Right hindlimb (tissue), 1 donor: ENCODE measurements at regions not wholly inside any gene's neighbourhood (a gene's known extent, or its start where the extent isn't known, plus 50 kb on each side); places are given as distances from the start of the nearest gene placed in this dataset.

Experiments used
- DNase-seq: peaks from one replicate; pipeline ENCODE4 v3.0.0-alpha.2; 2018

DNA sequence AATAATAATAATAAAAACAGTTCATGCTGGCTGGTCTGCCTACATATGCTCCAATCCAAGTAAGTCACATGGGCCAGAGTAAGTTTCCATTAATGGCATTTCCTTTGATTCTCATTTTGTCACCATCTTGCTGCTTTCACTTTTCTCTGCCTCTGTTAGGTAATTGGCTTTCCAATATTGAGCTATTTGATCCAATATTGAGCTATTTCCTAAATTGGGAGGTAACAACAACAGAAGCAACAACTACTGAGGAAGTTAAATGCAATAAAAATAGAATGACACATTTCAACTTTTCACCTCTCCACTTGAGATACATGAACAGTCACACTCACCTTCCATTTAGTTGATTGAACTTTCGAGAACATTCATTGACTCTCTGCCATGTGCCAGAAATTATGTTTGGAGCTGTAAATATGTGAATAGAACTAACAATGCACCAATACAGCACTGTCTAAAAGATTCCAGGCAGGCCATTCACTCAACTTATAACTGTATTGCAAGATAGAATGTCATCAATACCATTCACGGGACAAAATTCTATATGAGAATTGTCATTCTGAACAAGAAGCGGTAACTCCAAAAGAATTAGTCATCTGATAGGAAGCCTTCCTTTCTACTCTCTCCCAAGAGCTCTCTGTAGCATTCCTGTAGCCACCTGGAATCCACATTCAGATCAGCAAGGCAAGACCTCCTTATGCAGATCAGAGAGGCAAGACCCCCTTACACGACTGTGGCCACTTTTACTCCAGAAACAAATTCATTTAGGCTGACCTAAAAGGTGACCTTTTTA, 136.4 kb downstream of the PHLDA1 start:
- no peak for DNase-seq

DNA sequence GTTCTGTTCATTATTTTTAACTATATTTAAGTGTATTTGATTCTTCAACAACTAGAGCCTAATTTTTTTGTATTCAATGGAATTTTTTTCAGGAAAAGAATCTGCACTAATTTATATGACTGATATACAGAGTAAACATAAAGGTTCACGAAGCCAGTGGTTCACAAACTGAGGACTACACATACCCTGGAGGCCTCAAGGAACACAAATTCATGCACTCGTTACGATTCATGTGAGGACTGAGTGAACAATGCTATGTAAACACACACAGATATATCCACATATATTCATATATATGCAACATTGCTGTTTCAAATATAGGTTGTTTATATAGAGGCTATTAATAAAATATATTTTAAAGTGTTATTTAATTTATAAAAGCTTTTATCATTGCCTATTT, 137.8 kb downstream of the PHLDA1 start:
- no peak for DNase-seq

DNA sequence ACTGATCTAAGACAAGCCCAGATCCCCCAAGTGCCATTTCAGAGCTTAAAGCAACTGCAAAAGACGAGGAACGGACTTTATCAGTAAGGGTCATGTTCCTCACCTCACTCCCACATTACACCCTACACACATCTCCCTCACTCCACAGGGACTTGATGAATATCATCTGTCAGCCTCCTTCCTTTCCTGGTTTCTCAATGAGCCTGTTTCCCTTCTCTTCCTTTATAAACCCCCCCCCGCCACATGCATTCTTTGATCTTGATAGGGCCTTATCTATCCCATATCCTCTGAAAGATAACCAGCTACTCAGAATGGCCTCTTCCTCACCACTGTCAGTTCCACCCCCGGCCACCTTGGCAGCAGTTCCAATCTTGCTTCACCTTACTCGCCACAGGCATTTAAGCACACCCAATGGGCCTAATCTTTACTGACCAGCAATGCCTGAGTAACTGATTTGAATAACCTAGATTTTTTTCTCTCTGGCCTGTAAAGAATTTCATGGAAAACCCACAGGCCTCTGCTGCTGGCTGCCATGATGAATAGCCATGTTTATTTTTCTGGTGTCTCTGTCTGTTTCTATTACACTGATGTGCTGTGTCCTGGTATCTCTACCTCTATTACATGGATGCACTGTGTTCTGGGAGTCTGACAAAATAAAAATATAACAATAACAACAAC, 138.7 kb downstream of the PHLDA1 start:
- DNase-seq = no peak

DNA sequence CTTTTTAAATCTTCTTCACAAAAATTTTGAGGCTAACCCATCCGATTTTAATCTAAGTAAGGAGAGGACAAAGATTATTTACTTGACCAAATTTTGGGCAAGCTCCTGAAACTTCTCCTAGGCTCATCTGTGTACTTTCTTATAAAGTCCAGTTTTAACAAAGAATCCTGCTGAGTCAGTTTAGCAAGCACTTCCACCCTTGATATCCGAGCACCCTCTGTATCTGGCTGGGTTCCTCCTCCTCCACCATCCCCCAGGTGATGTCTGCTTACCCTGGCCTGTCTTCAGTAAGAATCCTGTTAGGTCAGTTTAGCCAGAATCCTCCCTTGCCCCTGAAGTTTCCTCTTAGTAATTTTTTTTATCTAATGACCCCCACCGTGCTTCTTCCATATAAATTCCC, 140.5 kb downstream of the PHLDA1 start:
- DNase-seq = no peak

DNA sequence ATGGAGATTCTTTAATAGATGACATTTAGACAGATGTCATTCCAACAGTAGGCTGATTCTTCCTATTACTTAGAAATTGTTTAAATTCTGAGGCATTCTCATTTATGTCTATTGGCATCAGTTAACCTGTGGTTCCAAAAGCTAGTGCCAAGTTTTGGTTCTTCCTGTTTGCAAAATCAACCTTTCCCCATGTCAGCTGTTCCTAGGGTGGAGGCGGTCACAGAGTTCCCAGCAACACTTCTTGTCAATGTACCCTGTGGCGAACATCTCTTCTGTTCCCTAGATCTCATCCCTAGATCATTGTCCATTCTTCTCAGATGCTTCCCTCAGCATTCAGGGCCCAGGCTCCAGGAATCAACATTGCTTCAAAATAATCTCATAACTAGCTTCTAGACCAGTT, 140.9 kb downstream of the PHLDA1 start:
- DNase-seq = no peak

DNA sequence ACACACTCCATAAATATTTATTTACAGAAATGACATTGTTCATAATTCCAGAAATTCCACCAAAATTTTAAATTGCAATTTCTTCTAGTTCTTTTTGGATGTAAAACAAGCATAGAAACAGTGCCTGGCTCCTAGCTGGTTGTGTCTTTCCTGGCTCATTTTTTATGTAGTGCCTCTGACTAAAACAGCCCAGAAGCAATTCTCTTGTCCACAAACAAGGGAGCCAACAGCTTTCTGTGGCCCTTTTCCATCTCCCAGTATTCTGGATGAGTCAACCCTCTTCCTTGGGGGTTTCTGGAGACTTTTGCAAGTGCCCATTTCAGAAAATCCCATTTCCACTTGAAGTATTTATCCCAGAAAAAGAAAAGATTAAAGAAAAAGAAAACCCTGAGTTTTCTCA, 141.4 kb downstream of the PHLDA1 start:
- no peak for DNase-seq

DNA sequence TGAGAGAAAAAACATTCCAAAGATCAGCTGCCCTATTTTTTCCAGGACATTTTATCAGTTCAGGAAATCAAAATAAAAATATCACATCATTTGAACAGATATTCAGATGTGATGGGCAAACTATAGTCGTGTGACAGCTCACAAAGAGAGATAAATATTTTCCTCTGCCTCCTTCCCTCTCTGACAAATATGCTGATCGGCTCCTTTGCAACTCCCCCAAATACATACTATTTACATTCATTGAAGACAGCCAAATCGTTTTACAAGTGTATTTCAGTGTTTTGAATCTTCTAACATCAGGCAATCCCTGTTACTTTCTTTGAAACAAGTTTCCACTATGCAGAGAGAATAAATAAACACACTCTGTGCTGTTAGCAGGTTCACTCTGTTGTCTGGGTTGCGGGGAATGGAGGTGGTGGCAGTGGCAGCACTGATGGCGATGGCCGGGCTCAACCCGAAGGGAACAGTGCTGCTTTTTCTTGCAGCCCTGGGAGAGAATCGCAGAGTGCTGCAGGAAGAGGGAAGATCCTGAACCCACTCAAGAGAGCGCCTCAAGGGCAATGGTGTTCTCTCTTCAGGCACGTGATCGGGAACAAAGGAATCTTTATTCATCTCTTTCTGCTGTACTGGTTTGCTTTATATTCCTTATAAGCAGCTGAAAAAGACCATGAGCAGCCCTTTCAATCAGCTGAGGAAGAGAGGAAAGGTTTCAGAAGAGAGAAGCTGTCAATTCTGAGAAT, 142.5 kb downstream of the PHLDA1 start:
- no peak for DNase-seq

DNA sequence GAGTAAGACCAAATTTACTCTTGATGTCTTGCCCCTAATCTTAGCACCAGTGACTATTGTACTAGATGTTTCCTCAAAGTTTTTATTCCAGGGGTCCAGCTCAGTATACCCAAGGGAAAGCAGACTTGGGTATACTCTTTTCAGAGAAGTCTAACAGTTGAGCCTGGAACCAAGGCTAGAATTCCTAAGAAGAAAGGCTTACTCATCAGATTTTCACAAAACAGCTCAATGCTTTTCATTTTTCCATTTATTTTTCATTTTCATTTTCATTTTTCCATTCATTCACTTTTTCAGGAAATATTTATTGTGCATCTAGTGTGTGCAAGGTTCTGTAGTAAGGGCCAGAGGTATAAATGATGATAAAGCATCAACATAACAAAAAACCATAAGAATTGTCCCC, 143.2 kb downstream of the PHLDA1 start:
- no peak for DNase-seq

DNA sequence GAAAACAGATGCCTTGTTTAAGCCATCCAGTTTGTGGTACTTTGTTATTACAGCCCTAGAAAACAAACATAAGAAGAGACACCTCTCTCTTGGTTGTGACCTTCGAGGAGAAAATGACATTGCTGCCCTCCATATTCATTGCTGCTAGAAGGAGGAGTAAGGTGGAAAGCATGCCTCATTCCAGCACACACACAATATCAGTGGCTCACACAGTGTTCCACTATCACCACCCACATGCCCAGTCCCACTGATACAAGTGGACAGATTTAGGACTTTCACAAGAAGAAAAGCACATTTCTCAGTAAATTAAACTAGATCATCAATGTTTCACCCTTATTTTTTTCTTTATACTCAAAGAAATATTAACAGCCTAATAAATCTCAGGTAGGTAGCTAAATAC, 143.6 kb downstream of the PHLDA1 start:
- DNase-seq = no peak

DNA sequence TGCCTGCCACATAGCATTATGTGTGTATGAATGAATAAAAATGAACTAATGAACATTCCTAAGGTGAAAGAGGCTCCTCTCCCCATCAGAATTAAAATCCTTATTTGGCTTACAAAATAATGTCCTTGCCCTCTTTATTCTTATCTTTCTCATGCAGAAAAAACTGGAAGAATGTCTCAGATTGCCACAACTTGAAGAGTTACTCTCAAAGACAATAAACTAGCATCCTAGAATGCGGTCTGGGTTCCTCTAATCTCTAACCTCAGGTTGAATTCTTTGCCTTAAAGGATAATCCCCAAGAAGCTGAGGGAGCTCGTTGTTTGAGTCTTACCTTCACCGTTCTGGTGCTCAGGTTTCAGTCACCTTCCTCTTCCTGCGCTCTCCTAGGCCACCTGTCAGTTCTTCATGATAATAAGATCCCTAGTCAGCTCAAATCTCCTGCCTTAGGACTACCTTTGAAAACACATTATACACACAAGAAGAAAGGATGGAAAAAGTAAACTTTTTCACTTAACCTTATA, 147.1 kb downstream of the PHLDA1 start:
- no peak for DNase-seq

DNA sequence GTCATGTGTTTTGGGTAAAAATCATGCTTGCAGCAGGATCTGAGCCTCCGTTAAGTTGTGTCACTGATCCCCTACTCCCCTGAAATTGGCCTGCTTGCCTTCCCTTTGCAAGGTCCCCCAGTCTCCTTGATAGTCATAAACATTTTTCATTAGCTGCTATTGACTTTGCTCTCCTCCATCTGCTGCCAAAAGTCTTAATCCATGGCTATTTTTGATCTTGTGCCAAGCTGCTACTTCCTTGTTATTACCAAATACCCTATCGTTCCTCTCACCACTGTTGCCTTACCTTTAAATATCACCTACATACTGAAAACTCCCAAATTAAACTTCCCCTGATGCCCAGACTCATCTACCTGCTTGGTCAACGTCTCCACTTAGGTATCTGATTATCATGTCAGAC, 148.3 kb downstream of the PHLDA1 start:
- DNase-seq = no peak

DNA sequence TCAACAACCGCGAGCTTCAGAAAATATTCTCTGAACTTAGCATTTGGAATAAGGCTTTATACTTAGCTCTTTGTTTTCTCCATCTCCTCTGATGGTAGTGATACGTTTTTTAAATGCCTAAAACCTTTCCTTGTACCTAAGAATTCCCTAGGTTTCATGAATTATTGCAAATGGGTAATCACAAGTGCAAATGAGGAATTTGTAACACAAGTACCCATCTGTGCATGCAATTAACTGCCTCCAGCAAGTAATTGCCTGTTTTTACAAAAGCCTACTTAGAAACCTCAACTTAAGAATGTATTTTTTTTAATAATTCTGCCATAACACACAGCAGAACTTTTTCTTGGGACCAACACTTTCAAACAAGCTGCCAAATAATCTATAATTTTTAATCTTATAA, 149.2 kb downstream of the PHLDA1 start:
- DNase-seq = no peak

DNA sequence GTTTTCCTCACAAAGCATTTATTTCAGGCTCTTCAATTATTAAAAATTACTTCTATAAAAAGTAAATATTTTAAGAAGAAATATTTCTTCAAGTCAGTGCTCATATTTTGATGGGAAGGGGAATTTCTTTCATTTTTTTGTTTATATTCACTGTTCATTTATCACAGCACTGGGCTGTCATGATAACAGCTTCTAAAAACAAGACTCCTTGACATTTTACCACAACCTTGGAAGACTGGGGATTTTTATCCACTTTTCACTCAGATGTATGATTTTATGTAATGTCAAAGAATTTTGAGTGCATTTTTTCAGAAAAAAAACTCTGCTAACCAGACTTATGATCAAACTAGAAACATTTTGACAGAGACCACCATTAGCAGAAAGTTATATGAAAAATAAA, 149.7 kb downstream of the PHLDA1 start:
- DNase-seq = no peak

DNA sequence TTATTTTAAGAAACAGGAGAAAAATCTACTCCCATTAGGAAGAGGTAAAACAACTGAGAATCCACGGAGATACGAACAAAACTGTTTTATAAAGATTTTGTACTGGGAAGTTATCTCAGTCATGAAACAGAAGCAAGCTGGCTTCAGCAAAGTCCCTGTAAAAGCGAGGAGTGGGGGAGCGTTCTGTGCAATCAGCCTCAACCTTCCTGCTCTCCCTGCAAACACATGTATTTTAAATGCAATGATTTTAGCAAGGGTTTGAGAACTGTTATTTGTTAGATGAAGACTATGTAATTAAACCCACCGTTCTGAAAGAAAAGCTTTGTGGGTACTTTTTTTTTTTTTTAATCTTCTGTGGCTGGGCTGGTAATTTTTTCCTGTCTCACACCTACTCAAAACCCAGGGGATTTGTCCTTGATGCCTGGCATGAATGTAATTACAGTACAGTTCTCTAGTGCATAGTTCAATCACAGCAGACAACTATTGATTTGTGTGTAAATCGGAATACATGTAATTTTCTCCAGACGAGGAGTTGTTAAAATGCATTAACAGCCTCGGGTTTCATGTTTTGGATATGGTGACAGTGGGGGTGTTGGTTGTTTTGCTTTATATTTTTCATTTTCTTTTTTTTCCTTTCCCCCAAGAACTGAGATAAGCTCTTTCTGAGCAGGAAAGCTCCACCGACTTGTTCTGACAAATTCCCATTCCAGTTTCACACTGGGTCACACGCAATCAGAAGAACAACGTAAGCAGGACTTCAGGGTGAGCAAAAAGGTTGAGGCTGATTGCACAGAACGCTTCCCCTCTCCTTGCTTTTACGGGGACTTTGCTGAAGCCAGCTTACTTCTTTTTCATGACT, 153.6 kb downstream of the PHLDA1 start:
- DNase-seq = no peak

DNA sequence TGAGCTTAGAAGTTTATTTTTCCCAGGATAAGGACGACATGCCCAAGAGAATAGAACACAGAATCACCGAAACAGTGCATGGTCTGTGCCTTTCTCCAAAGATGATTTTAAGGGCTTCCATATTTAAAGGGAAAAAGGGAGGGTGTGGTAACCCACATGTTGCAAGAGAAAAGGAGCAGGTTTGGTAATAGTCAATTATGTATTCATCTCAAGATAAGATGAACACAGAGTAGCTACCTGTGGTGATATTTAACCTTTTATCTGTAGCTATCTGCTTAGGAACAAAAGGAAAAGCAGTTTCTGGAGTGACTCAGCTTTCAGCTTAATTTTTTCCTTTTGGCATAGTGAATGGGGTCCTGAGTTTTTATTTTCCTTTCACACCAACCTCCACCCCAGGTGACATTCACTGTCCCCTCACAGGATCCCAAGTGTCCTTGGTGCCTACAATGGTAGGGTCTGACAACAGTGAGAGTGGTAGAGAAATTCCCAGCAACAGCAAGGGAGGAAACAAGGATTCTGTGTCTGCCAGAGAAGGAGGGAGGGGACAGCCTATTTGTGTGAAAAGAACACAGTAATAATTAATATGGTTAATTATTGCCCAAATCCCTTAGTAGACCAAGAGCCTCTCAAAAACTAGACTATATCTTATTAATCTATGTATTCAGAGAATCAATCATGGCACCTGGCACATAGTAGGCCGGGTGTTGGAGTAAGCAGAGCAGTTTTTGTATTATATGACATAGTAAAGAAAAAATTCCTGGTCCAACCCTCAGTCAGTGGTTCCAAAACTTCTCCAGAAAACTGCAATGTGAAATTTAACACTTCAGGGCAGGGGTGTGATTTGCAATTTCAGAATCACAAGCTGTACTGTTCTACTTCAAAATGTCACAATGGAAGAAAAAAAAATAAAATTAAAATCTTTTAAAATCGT, 154.5 kb downstream of the PHLDA1 start:
- no peak for DNase-seq

DNA sequence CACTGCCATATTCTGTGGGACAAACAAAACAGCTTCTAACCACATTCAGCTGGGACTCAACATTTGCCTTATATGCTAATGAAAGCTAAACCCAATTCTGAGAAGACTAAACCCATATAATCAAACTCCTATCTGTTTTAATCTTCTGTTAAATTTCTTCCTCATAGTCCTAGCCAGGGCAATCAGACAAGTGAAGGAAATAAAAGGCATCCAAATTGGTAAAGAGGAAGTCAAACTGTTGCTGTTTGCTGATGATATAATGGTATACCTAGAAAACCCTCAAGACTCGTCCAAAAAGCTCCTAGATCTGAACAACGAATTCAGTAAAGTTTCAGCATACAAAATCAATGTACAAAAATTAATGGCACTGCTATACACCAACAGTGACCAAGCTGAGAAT, 157.1 kb downstream of the PHLDA1 start:
- DNase-seq = no peak

DNA sequence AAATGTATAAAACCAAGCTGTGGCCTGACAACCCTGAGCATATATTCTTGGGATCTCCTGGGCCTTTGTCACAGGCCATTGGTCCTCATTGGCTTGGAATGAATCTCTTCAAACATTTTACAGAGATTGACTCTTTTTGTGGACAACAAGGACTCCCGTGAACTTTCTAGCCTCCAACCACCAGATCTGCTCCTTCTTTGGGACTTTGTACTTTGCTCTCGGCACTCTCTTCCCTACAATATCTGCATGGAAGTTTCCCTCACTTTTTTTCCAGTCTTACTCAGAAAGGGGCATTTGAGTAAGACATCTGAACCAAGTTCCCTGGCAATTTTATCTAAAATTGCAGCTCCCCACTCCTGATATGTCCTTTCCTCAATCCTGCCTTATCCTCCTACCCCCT, 158.8 kb downstream of the PHLDA1 start:
- DNase-seq = no peak

DNA sequence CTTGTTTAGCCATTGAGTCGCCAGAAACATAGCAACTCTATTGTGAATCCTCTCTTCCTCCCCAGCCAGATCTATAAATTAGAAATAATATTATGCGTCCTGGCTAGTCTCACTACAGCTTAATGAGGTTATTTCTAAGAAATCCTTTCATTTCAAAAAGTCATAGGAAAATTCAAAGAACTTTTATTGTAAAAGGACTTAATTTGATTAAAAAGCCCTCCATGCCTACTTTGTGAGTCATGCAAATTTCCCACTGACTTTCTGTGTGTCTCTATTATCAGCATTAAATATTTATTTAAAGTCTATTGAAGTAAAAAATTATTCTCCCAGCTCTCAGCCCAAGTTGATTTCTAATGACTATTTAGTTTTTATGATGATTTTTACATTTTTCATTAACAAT, 160.7 kb downstream of the PHLDA1 start:
- DNase-seq = no peak

DNA sequence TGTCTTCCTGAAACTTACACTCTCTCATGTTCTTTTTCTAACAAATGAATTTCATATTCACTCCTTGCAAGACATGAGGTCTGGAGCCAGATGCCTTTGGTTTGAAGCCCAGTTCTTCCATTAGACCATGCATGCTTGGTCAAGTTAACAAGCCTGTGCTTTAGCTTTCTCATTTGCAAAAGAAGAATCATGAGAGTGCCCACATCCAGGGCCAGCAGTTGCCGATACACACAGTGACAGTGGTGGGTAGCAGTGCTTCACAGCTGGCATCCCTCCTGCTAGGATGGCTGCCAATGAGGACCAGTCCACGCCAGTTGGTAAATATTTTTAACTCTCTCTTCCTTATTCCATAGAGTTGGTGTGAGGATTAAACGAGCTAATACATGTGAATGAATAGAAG, 163.1 kb downstream of the PHLDA1 start:
- DNase-seq = no peak

DNA sequence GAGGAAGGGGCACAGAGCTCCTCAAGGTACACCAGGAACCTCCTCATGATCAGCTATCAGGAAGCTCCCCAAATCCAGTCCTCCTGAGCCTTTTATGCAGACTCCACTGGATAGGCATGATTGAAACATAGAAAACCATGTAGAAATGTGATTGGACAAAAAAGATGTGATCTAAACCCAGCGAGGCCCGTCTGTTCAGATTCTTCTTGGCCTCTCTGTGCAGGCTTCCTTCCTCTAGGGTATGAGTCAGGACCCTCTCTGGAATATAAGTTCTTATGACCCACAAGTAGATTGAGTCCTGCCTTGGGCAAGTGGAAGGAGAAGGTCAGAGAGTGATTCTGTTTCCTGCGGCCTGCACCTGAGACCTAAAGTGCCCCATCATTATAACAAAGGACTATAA, 166.3 kb downstream of the PHLDA1 start:
- DNase-seq = no peak

DNA sequence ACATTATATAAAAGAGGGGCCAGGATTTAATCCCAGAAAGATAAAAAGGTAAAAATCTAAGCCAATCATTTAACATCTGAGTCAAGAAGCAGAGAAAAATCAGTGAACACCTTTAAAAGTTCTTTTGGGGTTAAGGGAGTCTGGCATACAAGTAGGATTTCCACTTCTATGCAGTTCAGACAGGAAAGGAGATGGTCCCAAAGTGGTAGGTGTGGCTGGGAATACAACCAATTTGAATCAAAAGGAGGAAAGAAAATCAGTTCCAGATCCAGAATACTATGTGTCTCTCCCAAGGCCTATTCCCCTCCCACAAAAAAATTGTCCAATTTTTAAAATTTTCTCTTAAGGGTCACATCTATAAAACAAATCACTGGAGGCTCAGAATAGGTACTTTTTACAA, 167.4 kb downstream of the PHLDA1 start:
- DNase-seq = no peak

DNA sequence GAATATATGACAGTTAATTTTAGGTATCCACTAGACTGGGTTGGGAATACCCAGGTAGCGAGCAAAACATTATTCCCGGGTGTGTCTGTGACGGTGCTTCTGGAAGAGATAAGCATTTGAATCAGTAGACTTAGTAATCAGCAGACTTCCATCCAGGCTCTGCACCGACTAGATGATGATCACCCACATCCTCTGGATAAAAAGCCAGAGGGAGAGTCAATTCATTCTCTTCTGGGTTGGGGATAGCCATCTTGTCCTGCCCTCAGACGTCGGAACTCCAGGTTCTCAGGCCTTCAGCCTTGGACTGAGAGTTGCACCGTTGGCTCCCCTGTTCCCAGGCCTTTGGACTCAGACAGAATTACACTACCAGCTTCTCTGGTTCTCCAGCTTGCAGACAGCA, 168.0 kb downstream of the PHLDA1 start:
- DNase-seq = no peak
